ENCODE measurements at regions not wholly inside any gene's neighbourhood (a gene's known extent, or its start where the extent isn't known, plus 50 kb on each side); places are given as distances from the start of the nearest gene placed in this dataset.

GRCh38 chr17:68184141-68184571 is 63.7 kb upstream of the AMZ2 start:
- TF ChIP-seq, protein P1, sequence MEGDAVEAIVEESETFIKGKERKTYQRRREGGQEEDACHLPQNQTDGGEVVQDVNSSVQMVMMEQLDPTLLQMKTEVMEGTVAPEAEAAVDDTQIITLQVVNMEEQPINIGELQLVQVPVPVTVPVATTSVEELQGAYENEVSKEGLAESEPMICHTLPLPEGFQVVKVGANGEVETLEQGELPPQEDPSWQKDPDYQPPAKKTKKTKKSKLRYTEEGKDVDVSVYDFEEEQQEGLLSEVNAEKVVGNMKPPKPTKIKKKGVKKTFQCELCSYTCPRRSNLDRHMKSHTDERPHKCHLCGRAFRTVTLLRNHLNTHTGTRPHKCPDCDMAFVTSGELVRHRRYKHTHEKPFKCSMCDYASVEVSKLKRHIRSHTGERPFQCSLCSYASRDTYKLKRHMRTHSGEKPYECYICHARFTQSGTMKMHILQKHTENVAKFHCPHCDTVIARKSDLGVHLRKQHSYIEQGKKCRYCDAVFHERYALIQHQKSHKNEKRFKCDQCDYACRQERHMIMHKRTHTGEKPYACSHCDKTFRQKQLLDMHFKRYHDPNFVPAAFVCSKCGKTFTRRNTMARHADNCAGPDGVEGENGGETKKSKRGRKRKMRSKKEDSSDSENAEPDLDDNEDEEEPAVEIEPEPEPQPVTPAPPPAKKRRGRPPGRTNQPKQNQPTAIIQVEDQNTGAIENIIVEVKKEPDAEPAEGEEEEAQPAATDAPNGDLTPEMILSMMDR (tag by site-specific recombination; IDR thresholded peaks at IDR 0.05), result no peak
- no peak for TF ChIP-seq ZBTB7A (tag by site-specific recombination; IDR thresholded peaks at IDR 0.05; ENCODE audit: low read depth)
- no peak for TF ChIP-seq ZBTB1 (tag by site-specific recombination; IDR thresholded peaks at IDR 0.05)
- TF ChIP-seq ZNF155 (tag by site-specific recombination; IDR thresholded peaks at IDR 0.05), result no peak
- no peak for TF ChIP-seq ZNF843 (tag by site-specific recombination; IDR thresholded peaks at IDR 0.05)
- no peak for TF ChIP-seq BCL11B (tag by site-specific recombination; IDR thresholded peaks at IDR 0.05; ENCODE audit: low read depth)
- no peak for TF ChIP-seq ZNF513 (tag by site-specific recombination; IDR thresholded peaks at IDR 0.05)
- TF ChIP-seq ZNF629 (tag by site-specific recombination; IDR thresholded peaks at IDR 0.05), result no peak
- TF ChIP-seq TCF7L2 (IDR thresholded peaks at IDR 0.05; ENCODE audit: borderline replicate concordance, low read depth, low read length), result no peak
- no peak for TF ChIP-seq ZNF266 (tag by site-specific recombination; IDR thresholded peaks at IDR 0.05; ENCODE audit: low read depth)
- no peak for TF ChIP-seq ZNF621 (tag by site-specific recombination; IDR thresholded peaks at IDR 0.05)
- no peak for TF ChIP-seq PRDM4 (tag by site-specific recombination; IDR thresholded peaks at IDR 0.05)
- TF ChIP-seq ZNF311 (tag by site-specific recombination; IDR thresholded peaks at IDR 0.05; ENCODE audit: borderline replicate concordance), result no peak
- no peak for TF ChIP-seq ZNF112 (tag by site-specific recombination; IDR thresholded peaks at IDR 0.05)
